Astrocyte (in vitro differentiated cells and primary cell): ENCODE measurements at regions not wholly inside any gene's neighbourhood (a gene's known extent, or its start where the extent isn't known, plus 50 kb on each side); places are given as distances from the start of the nearest gene placed in this dataset.

ENCODE experiments used
- DNase-seq: peaks from one replicate; pipeline ENCODE4 v3.0.0-alpha.2; 2010; ENCODE audit warnings: low read depth
- FAIRE-seq: peaks from 2 replicates; lab custom pipeline; 2011; peaks lifted over from hg19 to GRCh38; lab: Jason Lieb, UNC
- H2AFZ ChIP-seq: 2 replicates; pipeline ENCODE4 v1.6.0; 2012; ENCODE audit warnings: low read depth, low read length, inconsistent platforms
- H3K27ac ChIP-seq: 2 replicates; pipeline ENCODE4 v1.5.1; 2011; ENCODE audit warnings: low read depth, low read length, inconsistent platforms
- H3K27me3 ChIP-seq: 2 replicates; pipeline ENCODE4 v1.6.0; 2011; ENCODE audit warnings: low read length, inconsistent platforms; ENCODE audit not compliant: insufficient read depth
- H3K36me3 ChIP-seq: 2 replicates; pipeline ENCODE4 v1.5.1; 2011; ENCODE audit warnings: low read length, inconsistent platforms; ENCODE audit not compliant: insufficient read depth
- H3K4me1 ChIP-seq: 2 replicates; pipeline ENCODE4 v1.5.1; 2011; ENCODE audit warnings: low read length, inconsistent platforms; ENCODE audit not compliant: insufficient read depth
- H3K4me2 ChIP-seq: 2 replicates; pipeline ENCODE4 v1.6.0; 2012; ENCODE audit warnings: low read length, inconsistent platforms
- H3K4me3 ChIP-seq: 2 replicates; pipeline ENCODE4 v1.5.1; 2011; ENCODE audit warnings: low read depth, mild to moderate bottlenecking, low read length, inconsistent platforms; ENCODE audit not compliant: insufficient read depth
- H3K79me2 ChIP-seq: 2 replicates; pipeline ENCODE4 v1.6.0; 2012; ENCODE audit warnings: mild to moderate bottlenecking, low read length, inconsistent platforms; ENCODE audit not compliant: insufficient read depth
- H3K9ac ChIP-seq: 2 replicates; pipeline ENCODE4 v1.6.0; 2012; ENCODE audit warnings: mild to moderate bottlenecking, low read length, inconsistent platforms
- H3K9me3 ChIP-seq: 2 replicates; pipeline ENCODE4 v1.5.1; 2012; ENCODE audit warnings: low read depth, mild to moderate bottlenecking, low read length, inconsistent platforms; ENCODE audit not compliant: insufficient read depth
- H4K20me1 ChIP-seq: 2 replicates; pipeline ENCODE4 v1.6.0; 2012; ENCODE audit warnings: low read length, inconsistent platforms; ENCODE audit not compliant: insufficient read depth
- H3K27ac Mint-ChIP-seq: one replicate; pipeline ENCODE4 v1.8.0; 2021; ENCODE audit warnings: mild to moderate bottlenecking, mixed read lengths; ENCODE audit not compliant: unreplicated experiment
- H3K27me3 Mint-ChIP-seq: one replicate; pipeline ENCODE4 v1.8.0; 2021; ENCODE audit warnings: low read depth, mixed read lengths; ENCODE audit not compliant: unreplicated experiment
- H3K36me3 Mint-ChIP-seq: one replicate; pipeline ENCODE4 v1.8.0; 2021; ENCODE audit warnings: low read depth, mixed read lengths; ENCODE audit not compliant: unreplicated experiment
- H3K4me1 Mint-ChIP-seq: one replicate; pipeline ENCODE4 v1.8.0; 2021; ENCODE audit warnings: low read depth, mixed read lengths; ENCODE audit not compliant: unreplicated experiment
- H3K4me3 Mint-ChIP-seq: one replicate; pipeline ENCODE4 v1.8.0; 2021; ENCODE audit warnings: mild to moderate bottlenecking, moderate library complexity, mixed read lengths; ENCODE audit not compliant: unreplicated experiment
- H3K9me3 Mint-ChIP-seq: one replicate; pipeline ENCODE4 v1.8.0; 2021; ENCODE audit warnings: mild to moderate bottlenecking, mixed read lengths; ENCODE audit not compliant: unreplicated experiment
- CTCF ChIP-seq: IDR thresholded peaks from 2 replicates; pipeline ENCODE4 v1.5.1; 2011; ENCODE audit warnings: low read depth, mild to moderate bottlenecking, inconsistent platforms, low read length, moderate library complexity; ENCODE audit not compliant: insufficient read depth
- EZH2 ChIP-seq: IDR thresholded peaks from 2 replicates; pipeline ENCODE4 v1.6.1; 2012; ENCODE audit warnings: mild to moderate bottlenecking, low read length, inconsistent platforms; ENCODE audit not compliant: insufficient read depth

- Histone ChIP-seq H2AFZ (no peak overlapping the region), H3K4me2 (no peak overlapping the region), H3K9ac (no peak overlapping the region), H3K4me3 (no peak overlapping the region), H3K79me2 (no peaks in the 10 kb centered on the region), H4K20me1 (no peaks in the 10 kb centered on the region), H3K36me3 (no peaks in the 10 kb centered on the region), H3K4me1 (no peaks in the 10 kb centered on the region), H3K27ac (no peak overlapping the region), H3K27me3 (no peaks in the 10 kb centered on the region), H3K9me3 (no peaks in the 10 kb centered on the region)
- peaks cover 2% of the 10 kb centered on the region for H3K9me3 Mint-ChIP-seq
- no peaks in the 10 kb centered on the region for H3K27me3 Mint-ChIP-seq
- no peak overlapping the region for H3K4me3 Mint-ChIP-seq
- FAIRE-seq (no peak), DNase-seq (no peak)
- no peak overlapping the region for H3K27ac Mint-ChIP-seq
- no peaks in the 10 kb centered on the region for H3K36me3 Mint-ChIP-seq
- H3K4me1 Mint-ChIP-seq = no peaks in the 10 kb centered on the region
- TF ChIP-seq EZH2 (no peak), CTCF (no peak)
These were observed 137.0 kb upstream of the PZP start for GRCh38 chr12:9345171-9345570.

GRCh38 chr12:9344541-9344940 is 136.3 kb upstream of the PZP start:
- no peaks in the 10 kb centered on the region for H3K4me1 Mint-ChIP-seq
- no peaks in the 10 kb centered on the region for H3K9me3 ChIP-seq

More at GRCh38 chr12:9344541-9344940, 136.3 kb upstream of the PZP start:
- H3K4me3 ChIP-seq = no peak overlapping the region
- H3K9ac ChIP-seq = no peak overlapping the region
- no peak overlapping the region for H3K27ac ChIP-seq
- FAIRE-seq (no peak), DNase-seq (no peak)
- no peak overlapping the region for H2AFZ ChIP-seq
- Mint-ChIP-seq H3K27me3 (no peaks in the 10 kb centered on the region), H3K36me3 (no peaks in the 10 kb centered on the region), H3K27ac (no peak overlapping the region), H3K4me3 (no peak overlapping the region), H3K9me3 (peaks cover 2% of the 10 kb centered on the region)
- no peak for TF ChIP-seq CTCF
- TF ChIP-seq EZH2 = no peak
- no peaks in the 10 kb centered on the region for H3K4me1 ChIP-seq
- no peaks in the 10 kb centered on the region for H3K36me3 ChIP-seq
- H3K27me3 ChIP-seq = no peaks in the 10 kb centered on the region
- H3K4me2 ChIP-seq = no peak overlapping the region
- H4K20me1 ChIP-seq = no peaks in the 10 kb centered on the region
- no peaks in the 10 kb centered on the region for H3K79me2 ChIP-seq
